ENCODE measurements at regions not wholly inside any gene's neighbourhood (a gene's known extent, or its start where the extent isn't known, plus 50 kb on each side); places are given as distances from the start of the nearest gene placed in this dataset.
A peak's percentile ranks its signal among the peaks of the same experiment; 100 is the strongest.

DNA sequence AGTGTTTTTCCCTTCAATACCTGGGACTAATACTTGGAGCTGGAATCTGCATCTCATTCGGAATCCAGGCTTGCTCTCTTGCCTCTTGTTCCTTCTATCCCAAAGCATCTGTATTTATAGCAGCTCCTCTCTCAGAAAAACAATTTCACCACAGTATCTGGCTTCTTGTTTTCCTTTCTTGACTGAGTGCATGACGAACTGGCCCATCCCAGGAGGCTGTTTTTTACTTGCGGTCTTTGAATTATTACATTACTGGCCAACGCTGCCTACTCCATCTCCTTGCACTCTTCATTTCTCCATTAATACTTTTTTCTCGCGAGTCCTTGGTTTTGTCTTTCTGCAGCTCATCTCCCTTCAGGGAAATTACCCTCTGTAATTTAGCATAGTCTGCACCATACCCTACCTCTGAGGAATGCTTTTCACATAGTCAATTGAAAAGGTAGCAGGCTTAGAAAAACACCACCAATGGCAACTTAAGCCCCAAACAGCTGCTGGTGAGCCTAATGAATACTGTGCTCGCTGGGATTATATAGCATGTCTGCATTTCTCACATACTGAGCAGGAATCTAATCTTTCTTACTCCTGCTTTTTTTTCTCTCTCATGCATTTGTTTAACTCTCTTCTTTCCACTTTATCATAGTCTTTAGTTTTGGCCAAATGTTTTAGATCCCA lies 277.4 kb upstream of the SESN3 start:
- no peak for DNase-seq

DNA sequence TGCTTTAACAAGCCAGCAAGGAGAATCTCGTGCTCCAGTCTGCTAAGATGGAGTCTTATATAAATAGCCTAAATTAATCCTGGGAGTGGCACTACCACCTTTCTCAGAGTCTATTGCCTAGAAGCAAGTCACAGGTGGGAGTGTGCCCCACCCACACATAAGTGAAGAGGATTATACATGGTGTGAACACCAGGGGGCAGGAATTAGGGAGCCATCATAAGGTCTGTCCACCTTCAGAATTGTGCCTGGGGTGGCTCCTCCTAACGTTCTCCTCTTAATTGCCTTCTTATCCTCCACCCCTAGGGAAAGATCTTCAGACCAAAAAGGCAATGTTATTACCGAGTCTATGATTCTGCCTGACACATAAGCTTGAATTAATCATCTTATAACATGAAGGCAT lies 276.8 kb upstream of the SESN3 start:
- DNase-seq: peak; percentile 15

DNA sequence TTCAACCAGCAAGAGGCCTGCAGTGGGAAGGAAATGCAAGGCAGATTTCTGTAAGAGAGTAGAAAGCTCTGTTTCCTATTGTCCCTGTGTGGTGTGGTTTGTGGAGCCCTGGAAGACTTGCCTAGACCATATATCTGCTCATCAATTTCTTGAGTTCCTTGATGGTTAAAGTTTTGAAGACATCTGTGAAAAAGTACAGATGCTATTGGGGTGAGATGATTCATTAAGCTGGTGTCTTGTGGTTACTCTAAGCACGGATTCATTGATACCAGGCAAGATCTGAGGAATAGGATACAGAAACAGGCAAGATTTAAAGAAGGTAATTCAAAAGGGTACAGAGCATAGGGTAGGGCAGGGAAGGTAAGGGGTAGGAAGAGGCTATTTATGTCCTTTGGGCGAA lies 275.8 kb upstream of the SESN3 start:
- no peak for DNase-seq

DNA sequence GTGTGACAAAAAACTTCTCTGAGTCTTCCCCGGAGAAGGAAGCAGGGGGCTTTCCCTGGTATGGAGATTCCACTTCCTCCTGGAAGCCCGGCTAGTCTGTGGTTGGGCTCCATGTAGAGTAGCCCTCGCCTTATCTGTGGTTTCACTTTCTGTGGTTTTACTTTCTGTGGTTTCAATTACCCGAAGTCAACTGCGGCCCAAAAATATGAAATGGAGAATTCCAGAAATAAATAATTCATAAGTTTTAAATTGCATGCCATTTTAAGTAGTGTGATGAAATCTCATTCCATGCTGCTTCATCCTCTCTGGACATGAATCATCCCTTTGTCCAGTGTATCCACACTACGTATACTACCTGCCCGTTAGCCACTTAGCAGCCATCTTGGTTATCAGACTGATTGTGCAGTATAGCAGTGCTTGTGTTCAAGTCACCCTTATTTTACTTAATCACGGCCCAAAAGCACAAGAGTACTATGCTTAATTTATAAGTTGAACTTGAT lies 275.0 kb upstream of the SESN3 start:
- no peak for DNase-seq

DNA sequence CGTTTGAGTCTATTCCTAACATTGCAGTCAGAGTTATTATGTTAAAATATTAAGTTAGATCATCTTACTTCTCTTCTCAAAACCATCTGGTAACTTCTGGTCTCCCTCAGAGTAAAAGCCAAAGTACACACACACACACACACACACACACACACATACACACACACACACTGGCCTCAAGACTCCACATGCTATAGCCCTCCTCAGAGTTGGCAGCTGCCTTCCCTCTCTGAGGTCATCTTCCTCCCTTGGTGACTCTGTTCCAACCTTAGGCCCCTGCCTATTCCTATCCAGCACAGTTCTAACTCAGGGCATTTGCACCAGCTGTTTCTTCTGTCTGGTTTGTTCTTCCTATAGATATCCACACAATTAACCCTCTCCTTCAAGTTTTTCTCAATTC lies 272.0 kb upstream of the SESN3 start:
- no peak for DNase-seq

DNA sequence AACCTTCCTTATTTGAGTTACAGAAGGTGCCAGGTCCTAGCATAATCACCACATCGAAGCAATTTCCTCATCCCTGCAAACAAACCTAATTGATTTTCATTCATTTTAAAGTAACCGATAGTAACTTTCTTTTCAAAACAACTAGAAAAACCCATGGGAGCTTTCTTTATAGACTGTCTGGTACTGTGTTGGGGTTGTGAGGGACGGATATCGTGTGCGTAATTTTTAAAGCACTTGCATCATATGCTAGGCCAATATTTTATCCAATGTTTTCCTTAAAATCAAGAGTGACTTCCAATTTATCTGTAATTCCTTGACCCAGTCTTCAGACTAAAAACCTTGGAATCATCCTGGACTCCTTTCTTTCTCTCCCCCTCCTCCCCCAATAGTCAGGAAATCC lies 271.5 kb upstream of the SESN3 start:
- no peak for DNase-seq

DNA sequence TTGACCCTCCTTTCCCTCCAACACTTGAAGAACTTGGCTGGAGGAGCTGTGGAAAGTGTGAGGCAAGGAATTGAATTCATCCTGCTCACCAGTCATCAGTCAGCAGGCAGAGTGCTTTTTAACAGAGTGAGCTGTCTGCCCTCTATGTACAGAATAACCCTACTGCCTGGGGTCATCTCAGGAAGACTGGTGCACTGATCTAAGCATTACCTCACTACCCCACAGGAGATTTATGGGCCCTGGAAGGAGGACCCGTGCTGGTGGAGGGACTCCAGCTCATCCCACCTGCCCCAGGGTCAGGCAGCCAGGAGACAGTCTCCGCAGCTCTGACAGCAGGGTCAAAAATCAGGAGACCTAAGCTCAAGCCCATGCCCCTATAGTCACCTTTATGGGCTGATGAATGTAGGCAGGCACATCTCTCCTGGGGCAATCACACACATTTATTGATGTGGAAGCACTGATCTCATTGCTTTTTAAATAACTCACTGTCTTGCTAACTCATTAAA lies 270.8 kb upstream of the SESN3 start:
- no peak for DNase-seq

DNA sequence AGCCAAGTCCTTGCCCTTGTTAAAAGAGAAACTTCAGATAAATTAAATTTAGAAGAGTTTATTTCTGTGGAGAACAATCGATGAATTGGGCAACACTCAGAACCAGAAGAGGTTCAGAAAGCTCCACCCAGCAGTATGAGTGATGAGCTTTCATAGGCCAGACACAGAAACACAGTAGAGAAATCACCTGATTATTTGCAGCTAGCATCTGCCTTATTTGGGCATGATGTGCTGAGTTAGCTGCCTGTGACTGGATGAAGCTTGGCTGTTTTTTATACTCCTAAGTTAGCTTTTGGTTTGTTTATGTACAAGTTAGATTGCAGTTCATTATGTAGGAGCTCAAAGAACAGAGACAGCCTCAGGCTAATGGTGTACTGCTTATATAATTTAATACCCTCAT lies 269.5 kb upstream of the SESN3 start:
- DNase-seq: no peak

DNA sequence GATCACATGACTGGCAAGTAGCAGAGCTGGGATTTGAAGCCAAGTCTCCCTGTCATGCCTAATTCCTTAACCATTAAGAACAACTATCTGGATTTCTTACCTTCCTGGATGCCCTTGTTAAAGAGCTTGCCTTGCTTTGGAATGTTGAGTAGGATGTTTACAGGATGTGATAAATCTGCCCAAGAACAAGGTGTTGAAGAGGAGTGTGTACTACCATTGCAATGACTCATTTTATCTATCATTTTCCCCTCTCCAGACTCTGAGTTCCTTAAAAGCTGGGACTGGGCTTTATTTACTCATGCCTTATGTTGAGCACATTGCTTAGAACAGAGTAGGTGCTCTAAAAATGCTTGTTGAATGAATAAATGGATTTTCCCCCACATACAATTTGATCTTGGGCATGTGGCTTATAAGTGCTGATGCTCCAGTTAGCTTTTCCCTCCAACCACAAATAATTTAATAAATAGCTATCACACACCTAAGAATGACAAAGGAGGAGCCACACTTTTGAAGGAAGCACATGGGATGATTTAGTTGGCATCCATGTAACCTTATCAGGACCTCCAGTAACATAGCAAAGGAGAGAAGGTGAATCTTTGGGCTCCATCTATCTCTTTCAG lies 268.6 kb upstream of the SESN3 start:
- no peak for DNase-seq

DNA sequence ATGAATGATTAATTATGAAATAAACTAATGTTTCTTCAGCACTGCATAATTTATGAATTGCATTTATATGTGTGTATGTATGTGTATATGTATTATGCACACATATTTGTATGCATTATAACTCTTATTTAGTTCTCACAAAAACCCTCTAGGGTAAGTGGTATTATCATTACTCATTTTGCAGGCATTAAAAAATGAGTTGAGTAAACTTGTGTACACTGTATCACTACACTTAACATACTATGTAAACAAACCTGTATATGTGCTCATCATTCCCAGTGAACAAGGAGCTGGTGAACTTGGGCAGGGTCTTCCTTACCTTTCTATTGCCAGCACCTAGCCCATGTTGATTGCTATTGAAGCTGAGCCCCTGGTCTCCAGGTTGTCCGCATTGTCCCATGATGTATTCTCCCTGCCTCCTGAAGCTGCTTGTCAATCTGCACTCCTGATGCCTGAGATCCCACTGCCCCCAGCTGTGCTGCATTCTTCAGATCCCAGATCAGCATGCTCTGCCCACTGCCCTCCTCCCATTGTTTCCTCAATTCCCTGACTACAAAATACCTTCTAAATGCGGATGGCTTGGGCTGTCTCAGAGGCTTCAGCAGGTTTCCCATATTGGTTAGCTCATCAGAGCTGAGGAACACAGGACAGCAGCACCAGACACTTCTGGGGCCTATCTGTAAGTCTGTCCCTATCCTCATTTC lies 267.9 kb upstream of the SESN3 start:
- no peak for DNase-seq

DNA sequence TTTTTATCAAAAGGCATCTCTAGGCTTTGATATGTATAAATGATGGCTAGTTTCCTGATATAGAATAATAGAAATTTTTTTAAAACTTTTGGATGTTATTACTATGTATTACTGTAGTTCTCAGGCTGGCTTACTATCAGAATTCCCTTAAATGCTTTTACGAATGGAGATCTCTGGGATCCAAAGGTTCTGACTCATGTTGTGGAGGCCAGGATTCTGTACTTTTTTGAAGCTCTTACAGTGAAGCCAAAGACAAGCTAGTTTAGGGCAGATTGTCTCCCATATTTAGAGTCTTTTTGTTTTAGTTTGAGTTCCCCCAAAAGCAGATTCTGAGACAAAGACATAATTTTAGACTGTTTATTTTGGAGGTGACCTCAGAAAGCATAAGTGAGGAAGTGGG lies 265.9 kb upstream of the SESN3 start:
- DNase-seq: no peak

DNA sequence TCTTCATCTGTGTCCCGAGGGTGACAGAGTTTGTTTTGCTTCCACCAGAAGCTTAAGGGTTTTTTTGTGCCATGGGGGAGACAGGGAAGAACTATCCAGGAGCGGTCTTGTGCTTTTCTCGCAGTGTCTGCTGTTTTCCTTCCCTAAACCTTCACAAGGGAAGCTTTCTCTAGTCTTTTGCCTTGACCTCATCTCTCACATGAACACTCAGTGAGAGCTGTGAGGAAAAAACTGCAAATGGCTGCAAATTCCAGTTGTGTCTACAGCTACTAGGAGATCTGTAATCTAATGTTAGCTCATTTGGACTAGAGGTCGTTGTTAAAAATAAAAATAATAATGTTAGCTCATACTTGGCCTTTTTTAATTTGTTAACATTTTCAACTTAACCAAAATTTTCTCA lies 264.7 kb upstream of the SESN3 start:
- DNase-seq: no peak

DNA sequence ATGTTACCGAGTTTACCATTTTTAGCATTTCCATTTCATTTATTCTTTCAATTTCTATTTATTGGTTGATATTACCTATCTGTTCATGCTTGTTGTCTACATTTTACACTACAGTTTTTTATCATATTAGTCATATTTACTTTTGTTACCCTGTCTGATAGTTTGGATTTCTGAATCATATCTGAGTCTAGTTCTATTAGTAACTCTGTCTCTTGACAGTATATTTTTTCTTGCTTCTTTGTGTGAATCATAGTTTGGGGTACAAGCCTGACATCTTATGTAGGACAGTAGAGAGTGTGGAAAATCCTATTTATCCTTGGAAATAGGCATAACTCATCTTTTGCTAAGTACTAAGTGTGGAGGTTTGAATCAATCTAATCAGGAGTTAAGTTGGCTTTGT lies 263.9 kb upstream of the SESN3 start:
- DNase-seq: no peak

DNA sequence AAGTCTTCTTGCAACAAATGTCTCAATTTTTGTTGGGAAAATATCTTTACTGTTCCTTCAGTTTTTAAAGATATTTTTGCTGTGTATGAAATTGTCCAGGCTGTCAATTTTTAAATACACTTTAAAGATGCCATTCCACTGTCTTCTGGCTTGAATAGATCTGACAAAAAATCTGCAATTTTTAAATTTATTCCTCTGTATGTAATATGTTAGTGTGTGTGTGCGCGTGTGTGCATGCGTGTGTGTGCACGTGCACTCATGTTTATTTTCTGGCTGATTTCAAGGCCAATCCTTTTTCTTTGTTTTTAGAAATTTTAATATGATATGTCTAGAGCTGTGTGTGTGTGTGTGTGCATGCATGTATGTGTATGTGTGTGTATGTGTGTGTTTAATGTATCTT lies 263.2 kb upstream of the SESN3 start:
- DNase-seq: no peak

DNA sequence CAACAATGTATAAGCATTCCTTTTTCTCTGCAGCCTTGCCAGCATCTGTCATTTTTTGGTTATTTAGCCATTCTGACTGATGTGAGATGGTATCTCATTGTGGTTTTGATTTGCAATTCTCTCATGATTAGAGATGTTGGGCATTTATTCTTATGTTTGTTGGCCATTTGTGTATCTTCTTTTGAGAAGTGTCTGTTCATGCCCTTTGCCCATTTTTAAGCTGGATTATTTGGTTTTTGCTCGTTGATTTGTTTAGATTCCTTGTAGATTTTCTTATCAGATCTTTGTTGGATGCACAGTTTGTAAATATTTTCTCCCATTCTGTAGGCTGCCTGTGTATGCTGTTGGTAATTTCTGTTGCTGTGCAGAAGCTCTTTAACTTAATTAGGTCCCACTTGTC lies 259.6 kb upstream of the SESN3 start:
- DNase-seq: no peak

DNA sequence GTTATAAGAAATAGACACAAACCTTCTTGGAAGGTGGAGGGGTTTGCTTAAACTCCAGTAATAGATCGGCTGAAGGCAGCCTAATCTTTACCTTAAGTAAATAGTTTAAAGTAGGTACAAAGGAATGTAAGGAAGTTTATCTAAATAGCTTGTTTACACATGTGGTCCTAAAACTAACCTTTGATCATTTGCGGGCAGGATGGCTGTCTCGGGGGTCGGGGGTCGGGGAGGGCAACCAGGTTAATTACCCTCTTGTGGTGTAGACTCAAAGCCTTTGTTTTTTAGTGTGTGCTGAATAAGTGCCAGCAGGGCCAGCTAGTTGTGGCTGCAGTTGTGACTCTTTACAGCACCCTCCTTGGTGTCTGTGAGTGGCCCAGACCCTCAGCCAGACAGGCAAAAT lies 256.9 kb upstream of the SESN3 start:
- DNase-seq: no peak

DNA sequence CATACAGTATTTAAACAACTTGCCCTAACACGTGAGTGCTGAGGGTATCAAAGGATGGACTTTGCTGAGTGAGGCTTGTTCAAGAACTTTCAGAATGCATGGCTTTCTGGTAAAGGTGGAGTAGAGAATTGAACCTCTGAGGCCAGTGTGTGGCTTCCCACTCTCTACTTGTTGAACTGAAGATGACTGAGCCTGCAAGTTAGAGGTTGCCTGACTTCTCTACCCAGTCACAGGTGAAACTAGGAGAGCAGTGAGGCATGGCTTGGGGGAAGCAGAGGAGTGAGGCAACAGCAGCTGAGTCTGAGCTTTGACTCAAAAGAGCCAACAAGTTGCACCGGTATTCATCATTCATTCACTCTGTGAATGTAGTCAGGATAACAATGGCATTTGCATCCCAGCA lies 256.4 kb upstream of the SESN3 start:
- DNase-seq: peak; percentile 42

DNA sequence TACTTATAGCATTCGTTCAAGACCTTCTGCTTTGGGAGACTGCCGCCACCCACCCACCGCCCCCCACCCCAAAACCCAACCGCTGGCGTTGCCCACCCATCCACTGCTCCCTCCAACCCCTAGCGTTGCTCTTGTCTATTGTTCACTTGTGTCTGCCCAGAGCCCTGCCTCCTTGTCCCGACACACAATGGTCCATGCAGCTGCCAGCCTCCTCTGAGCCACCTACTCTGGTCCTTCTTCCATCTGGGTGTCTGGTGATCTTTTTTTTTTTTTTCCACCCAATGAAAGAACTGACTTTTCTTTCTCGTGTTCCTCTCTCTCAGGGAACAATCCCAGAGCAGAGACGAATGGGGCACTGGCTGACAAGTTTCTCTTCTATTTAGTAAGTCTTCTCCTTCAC lies 256.0 kb upstream of the SESN3 start:
- DNase-seq: no peak

DNA sequence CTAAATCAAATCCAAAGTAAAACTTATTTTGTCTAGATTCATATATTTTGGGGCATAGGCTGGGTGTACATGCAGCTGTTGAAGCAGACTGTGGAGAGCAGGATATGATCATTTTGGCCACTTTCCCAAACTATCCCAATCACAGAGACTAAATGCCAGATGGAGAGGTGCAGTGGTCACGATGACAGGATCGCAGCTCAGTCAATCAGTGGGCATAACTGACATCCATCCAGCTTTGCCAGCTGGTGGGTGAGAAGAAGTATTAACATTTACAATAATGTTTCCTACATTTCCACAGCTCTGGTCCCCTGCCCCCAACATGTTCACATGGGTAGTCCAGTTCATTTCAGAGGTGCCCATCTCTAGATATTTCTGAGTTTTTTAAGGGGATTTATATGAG lies 255.5 kb upstream of the SESN3 start:
- no peak for DNase-seq

DNA sequence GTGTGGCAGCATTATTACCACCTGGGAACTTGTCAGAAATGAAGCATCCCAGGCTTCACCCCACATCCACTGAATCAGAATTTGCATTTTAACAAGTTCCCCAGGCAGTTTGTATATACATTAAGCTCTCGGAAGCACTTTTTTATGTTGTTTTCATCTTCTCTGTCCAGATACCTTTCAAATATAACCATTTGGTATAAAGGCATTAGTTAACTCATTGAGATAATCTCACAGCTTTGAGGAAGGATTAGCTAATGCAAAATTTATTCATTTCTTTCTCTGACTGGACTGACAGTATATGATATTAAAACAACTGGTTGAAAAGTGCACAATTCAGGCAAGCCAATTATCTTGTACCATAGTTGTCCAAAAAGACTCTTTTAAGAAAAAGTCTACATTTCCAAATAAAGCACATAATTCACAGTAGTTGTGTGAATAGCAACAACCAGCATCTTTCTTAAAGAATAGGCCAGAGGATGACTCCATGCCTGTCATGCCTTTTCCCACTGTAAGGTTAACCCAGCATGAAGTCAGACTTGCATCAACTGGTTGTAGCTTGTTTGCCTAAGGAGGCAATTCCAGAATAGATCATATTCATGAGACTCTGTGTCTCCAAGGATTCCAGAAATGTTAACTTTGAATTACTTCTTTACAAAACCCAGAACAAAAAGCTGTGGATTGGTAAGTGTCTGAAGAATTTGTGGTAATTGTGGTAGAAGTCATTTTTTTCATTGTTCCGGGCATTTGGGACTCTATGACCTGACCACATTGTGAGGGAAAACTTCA lies 254.3 kb upstream of the SESN3 start:
- DNase-seq: no peak

DNA sequence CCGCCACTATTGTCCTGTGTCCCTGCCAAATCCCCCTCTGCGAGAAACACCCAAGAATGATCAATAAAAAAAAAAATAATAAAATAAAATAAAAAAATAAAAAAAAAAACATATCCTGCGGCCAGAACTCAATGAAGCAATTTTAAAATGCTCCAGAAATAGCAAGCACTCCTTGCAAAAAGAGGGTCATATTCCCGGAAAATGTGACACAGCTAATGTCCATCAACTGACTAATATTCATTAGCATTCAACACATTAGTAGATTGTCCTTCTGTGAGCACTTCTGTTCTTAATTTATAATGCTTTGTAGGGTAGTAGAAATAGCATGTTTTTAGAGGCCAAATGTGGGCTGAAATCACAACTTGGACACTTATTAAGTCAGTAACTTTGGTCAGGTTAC lies 252.3 kb upstream of the SESN3 start:
- DNase-seq: no peak

DNA sequence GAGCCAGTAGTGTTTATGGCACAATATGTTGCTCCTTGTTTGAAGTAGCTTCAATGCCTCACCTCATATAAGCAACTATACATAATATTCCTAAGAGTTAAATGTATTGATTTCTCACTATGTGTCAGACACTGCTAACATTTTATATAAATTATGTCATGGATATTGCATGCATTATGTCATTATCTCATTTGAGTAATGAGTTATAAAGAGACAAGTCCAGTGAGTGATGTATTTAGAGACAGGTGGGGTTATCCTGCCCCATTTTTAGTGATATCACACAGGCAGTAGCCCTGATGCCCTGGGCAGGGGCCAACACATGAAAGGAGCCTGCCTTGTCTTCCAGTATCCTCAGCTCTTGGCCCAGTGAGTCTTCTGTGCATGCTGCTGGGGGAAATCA lies 247.0 kb upstream of the SESN3 start:
- DNase-seq: no peak

DNA sequence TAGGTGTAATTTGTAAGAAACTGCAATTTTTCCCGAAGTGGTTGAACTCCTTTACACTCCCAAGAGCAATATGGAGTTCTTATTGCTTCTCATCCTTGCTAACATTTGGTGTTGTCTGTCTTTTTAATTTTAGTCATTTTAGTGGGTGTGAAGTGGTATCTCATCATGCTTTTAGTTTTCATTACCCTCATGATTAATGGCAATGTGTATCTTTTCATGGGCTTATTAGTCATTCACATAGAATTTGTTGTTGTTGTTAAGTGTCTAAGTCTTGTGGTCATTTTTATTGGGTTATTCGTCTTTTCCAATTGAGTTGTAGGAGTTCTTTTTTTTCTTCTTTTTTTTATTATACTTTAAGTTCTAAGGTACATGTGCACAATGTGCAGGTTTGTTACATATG lies 238.3 kb upstream of the SESN3 start:
- no peak for DNase-seq
